ENCODE measurements at regions not wholly inside any gene's neighbourhood (a gene's known extent, or its start where the extent isn't known, plus 50 kb on each side); places are given as distances from the start of the nearest gene placed in this dataset.

DNA sequence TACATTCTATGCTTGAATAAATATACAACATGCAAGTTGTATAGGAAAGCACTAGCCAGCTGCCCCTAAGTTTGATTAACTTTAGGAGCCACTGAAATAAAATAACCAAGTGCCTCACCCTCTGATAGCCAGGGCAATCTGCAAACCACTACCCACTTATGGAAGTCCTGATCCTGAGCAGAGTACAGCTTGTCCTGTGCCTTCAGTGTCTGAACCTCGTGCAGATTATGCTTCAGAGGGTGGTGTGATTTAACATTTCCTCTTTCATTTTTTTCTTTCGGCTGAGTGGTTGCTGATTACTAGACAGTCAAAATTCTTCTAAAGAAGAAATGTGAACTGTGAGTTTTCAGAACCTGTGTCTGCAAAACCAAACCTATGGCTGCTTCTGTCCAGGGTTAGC lies 327.7 kb downstream of the PIK3R1 start:
- no peak for DNase-seq

DNA sequence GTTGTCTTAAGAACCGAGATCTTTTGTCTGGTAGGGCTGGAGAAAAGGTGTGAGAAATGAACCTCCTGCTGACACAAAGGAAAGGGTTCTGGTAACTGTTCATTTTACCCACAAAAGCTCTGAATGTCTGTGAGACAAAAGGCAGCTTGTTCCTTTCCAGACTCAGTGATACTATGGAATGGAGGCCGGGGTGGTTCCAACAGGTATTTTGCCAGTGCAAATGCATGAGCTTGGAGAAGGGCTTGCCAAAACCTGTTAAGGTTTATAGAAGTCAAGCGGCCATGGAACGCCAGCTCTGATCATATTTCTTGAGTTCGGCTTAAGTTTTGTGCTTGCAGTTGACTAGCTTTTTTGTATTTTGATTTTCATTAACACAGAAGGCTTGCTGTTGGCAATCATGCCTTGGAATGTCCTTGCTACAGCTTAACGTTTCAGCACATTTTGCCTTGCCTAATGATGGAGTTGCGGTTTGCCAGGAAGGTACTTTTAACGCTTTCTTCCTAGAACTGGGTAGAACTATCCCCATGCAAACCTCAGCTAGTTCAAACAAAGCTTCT lies 328.6 kb downstream of the PIK3R1 start:
- no peak for DNase-seq

DNA sequence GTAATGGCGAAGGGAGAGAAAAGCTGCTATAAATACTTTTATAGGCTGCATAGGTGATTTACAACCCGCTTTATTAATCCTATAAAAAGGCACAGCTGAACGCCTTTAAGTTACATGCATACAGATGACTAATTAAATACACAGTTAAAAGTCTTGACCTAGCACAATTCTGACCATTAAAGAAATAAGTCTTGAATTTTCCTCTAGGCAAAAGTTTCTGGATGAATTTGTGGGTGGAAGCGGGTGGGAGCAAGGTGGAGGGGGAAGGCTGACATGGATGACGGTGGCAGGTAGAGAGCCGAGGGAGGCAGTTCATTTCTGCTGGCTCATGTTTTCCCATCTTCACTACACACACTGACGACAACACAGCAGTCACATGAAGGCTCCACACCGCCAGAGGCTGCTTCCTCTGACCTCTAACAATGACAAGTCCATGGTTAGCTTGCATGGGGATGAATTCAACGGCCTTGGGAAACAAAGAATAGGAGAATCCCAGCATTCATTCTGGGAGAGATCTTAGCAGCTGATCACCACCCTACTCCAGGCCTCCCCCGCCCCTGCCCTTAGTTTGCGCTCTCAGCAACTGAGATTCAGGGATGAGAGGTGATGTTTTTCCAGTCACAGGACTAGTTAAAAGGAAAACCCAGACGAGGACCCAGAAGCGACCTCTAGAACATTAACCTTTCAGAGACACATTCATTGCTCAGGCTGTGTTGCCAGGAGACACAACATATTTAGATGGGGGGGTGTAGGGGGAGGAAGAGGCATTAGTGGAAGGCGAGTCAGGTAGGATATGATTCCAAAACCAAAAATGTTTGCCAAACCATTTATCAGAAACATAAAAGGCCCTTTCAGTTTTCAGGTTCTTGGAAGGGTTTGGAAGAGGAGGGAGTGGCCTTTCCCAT lies 329.3 kb downstream of the PIK3R1 start:
- DNase-seq, result no peak

DNA sequence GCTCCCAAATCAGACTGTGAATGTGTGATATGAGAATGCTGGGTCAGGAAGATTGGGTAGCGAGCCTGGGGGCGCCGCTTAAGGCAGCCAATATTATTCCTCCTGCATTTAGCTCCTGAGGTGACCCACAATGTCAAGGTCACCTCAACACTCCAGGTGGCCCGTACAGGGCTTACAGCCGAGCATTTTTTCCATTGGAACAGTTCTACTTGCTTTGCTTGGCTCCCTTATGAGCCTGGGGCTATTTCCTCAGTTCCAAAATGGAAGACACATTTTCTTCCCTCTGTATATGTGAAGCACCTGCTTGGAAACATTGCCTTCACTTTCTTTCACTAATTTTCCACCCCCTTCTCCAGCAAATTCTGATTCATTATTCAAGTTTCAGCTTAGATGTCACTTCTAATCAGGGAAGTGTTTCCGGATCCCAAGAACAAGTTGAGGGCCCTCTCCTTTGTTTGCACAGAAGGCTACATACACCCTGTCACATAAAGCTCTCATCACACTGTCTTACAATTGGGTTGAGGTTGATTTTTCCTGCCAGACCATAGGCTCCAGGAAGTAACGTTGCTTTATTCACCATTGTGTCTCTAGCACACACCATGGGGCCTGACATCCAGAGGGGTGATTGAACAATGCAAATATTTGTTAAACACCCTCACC lies 330.2 kb downstream of the PIK3R1 start:
- no peak for DNase-seq

DNA sequence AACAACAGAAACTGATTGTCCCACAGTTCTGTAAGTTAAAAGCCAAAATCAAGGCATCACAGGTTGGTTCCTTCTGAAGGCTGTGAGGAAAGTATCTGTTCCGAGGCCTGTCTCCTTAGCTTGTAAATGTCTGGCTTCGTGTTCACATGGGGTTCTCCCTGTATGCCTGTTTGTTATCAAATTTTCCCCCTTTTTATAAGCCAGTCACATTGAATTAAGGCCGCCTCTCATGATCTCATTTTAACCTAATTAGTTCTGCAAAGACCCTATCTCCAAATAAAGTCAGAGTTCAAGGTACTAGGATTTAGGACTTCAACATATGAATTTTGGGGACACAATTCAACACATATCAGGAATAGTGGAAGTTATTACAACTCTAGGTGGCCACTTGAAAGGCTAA lies 331.5 kb downstream of the PIK3R1 start:
- no peak for DNase-seq

DNA sequence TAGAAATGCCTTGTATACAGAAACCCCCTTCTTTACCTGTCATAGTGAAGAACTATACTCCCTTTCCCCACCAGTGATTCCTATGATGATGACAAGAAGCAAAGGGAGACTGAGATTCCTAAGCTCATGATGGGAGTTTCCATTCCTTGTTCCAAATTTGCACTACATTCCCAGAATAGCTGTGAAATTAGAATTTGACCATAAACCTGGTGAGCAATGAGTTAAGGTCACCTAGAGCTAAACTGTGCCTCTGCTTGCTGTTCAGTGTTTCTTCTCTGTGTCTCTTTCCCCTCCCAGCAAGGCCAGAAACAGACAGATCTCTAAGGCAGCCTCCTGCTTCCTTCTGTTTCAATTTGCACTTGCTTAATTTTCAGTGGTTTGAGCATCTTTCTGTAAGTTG lies 332.1 kb downstream of the PIK3R1 start:
- no peak for DNase-seq

DNA sequence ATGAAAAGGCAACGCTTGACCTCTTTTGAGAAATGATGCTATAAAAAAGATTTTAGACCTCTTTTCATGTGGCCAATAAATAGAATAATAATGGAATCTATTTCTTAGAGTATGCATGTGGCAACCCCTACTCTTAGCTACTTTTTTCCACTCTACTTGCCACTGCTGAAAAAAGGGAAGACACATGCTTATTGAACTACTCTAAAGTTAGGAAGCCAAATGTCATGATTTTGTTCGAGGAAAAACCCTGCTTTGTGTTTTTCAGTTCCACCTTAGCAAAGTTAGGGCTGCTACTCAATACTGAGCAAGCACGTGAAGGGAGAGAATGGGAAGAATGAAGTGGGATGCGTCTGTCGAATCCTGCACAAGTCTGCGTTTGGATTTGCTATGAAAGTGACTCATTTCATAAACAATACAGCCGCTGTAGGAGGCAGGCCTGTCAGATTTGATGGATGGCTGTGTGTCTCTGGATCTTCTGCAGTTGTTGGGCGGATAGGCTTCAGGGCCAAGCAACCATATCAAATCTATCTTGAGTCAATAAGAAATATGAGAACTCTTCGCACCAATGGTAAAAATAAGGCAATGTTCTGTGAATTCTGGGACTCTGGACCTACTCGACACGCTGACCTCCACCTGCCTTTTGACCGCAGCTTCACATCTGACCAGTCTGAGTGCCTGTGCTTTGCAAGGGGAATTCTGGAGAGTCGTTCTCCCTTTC lies 333.6 kb downstream of the PIK3R1 start:
- DNase-seq, result no peak

DNA sequence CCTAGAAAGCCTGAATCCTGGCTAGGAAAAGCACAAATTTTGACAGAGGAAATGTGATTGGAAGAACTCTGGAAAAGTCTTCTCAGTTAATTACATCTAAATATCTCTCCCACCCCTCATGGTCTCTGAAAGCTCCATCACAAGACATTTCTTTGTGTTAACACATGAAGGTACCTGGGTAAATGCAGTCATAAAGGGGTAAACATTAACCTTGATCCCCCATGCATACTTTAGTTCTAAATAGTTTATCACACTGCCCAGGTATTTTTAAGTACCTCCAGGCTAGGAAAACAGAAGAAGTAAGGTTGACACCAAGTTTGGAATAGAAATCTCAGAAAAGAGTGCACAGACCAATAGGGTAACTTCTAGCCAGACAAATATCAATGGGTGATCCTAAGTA lies 334.5 kb downstream of the PIK3R1 start:
- DNase-seq, result no peak

DNA sequence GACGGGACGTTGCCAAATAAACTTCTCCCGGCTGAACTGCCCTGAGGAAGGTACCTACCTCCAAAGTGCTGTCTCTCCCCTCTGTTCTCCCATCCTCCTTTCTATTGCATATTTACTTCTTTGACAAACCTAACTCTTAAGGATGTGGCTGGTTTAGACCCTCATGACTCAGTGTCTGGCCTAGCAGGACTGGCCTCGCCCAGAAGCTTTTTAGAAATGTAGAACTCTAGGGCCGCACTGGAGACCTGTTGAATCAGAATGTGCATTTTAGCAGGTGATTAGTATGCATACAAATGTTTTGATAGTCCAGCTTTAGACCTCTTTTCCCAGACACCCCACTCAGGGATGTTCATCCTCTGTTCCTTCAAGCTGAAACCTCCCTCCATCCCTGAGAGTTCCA lies 335.9 kb downstream of the PIK3R1 start:
- DNase-seq, result no peak

DNA sequence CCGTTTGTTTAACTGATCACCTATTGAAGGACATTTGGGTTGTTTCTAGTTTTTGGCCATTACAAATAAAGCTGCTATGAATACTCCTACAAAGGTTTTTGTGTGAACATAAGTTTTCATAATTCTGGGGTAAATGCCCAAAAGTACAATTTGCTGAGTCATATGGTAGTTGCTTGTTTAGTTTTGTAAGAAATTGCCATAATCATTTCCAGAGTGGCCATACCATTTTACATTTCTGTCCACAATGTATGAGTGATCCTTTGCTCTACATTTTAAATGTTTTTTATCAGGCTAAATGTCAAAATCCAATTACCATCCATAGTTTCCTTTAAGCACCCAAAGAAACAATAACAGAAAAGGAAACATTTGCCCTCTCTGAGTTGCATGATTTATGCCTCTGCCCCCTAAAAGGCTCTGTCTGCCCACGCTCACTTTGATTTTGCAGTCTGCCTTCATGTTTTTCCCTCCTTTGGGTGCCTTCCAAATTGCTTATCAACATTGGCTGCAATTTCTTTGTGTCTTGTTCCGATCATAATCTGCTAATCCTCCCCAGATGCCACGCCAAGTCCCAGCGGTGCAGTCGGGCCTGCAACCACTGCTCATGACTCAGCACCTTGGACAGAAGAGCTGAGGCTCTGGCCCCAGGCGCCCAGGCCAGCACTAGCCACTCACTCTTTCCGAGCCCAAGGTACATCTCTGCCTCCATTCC lies 339.2 kb downstream of the PIK3R1 start:
- DNase-seq, result no peak

DNA sequence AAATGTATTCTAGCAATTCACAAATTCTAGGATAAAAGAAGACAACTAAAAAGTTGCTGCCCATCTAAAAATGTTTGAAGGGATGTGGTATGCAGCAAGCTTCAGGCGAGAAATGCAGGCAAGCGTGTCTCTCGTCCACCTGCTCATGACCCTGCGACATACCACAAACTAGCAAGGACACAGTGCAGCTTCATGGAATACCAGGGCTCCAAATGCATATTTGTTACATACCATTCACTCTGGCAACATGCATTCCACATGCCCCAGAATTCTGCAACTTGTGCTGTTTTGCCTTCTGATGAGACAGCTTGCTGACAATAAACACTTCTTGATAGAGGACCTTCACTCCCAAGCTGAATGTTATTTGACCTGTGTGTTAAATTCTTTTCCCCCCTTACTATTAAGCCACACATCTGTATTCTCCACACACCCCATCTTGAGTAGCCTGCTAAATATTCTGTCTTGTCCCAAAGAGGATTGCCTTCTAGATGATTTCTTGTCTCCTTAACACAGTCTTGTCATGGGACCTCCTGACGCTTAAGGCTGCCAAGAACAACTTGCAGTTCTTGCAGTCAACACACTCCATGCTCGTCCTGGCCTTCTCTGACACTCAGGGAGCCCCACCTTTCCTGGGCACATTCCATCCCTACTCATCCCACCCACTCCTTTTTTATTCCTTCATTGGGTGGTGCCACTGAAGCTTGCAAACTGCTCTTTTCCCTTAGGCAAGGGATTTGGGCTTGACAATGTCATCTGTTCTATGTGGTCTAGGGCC lies 340.5 kb downstream of the PIK3R1 start:
- DNase-seq, result no peak

DNA sequence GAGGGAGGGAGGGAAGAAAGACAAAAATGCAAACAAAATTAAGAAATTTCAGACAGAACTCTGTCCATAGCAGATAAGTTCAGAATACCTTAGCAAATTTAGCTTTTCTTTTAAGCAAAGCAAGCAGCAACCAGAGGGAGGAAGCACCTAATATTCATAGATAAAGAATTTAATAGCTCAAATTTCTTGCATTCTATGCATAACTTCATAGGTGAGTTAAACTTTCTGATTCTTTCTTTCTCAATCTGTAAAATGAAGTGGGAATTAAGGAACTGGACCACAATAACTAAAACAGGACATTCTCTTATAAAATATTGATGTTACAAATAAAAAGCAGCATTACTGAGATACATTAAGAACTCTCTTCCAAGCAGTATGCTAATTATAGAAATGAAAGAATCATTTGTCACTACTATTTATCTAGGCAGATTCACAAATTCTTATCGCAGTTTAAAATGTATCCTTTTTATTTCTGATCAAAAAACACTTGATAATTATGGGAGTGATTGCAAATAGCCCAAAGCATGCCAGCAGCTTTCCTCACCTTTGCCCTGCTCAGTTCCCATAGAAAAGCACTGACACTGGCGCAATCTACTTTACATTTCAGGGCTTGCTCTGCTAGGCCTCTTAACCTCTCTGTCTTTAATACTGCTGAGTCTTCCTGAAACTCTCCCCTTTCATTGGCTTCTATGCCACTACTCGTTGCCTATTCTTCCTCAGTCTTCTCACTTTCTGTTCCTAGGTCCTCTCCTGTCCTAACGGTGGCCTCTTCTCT lies 341.8 kb downstream of the PIK3R1 start:
- no peak for DNase-seq

DNA sequence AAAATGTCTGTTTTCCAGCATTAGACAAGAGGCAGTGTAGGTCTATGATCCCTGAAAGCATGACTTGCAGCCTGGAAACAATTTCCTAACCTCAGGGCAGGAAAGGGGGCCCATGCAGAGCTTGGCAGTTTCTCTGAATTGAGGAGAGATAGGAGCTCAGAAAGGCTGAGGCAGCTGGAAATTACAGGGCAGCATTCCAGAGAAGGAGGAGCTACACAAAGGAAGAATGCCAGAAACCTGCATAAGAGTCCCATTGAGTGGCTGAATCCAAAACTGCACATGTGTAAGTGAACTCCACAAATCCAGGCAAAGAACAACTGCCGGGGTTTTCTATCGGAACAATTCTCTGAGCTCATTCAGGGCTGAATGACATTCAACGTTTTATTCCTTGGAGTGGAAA lies 346.8 kb downstream of the PIK3R1 start:
- no peak for DNase-seq

DNA sequence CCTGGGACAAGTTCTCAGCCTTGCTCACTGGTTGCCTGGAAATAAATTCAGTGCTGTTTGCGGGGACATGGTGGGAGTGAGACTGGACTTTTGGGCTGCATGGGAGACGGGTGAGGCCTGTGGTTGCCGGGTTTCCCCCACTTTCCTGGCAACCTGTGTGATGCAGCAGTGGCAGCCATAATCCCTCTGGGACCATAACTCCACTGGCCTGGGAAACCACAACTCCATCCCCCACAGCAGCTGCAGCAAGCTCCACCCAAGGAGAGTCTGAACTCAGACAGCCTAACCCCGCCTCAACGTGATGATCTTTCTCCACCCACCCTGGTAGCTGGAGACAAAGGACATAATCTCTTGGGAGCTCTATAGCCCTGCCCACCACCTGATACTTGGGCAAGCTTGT lies 349.9 kb downstream of the PIK3R1 start:
- no peak for DNase-seq

DNA sequence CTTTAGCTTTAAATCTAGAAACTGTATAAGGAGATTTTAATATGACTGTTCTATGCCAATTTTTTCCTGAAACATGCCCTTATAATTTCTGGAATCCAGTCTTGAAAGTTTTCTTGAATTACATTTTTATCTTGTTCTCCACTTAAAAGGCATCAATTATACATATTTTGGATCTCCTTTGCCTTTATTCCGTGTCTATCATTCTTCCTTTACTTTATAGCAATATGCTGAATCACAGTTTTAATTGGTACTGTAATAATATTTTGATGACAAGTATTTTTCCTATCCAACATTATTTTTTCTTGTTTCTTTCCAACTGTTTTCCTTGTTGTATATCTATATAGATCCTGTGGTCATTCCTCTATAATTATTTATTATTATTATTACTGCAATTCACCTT lies 361.2 kb downstream of the PIK3R1 start:
- no peak for DNase-seq

DNA sequence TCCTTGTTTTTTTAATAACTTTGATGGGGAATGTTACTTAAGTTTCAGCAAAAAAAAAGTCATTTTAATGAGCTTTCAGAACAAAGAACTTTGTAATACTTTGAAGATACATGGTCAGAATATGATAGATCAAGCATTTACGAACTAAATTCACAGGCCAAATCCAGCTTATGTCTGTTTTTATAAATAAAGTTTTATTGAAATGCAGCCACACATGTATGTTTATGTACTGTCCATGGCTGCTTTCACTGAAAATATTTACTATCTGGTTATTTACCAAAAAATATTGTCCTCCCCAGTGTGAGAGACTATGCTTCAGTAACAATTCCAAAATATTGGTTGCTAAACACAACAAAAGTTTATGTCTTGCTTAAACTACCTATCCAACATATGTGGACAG lies 366.7 kb downstream of the PIK3R1 start:
- DNase-seq, result no peak

DNA sequence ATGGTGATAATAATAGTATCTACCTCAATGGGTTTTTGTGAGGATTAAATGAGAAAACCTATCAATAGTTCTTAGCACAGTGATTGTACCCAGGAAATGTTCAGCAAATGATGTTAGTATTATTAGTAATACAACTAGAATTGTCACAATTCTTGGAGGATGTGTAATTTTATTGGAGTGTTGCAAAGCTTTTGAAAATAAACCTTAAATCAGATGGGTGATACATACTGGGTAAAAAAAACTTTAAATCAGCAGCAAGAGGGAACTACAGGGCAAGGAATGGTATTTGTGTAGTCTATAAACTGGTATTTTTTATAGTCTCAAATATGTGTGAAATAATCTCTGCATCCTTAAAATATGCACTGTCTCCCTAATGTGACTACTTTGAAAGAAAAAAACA lies 371.6 kb downstream of the PIK3R1 start:
- DNase-seq, result no peak

DNA sequence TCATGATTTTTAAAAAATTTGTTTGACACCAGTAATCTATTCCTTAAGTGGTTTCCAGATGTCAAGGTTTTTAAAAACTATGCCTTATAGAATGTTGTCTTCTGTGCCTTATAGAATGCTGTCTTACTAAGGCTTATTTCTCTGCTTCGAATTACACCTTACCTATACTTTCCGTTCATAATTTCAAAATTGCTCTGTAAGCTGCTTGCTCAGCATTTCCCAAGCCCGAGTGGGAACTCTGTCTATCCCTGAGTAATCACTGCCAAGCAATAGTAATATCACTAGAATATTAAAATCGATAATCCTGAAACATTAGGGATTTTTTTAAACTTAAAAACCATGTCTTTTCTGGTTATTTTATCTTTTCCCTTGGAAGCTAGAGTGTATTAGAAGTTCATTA lies 376.3 kb downstream of the PIK3R1 start:
- DNase-seq, result no peak

DNA sequence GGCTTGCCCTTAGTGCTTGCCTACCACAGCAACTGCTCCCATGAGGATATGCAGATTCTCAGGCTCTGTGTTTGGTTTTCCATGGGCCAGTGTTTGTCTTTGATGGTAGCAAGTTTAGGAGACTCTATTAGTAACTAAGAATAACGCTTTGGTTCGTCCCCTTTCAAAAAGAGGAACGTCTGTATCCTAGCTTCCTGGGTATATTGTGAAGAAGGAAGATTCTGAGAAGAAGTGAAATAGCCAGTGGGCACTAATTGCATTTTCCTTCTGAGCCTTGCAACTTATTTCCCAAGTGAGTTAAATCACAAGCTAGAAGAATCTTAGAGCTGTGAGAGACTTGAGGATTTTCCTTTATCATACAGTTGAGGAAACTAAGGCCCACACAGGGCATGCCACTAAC lies 376.8 kb downstream of the PIK3R1 start:
- no peak for DNase-seq

DNA sequence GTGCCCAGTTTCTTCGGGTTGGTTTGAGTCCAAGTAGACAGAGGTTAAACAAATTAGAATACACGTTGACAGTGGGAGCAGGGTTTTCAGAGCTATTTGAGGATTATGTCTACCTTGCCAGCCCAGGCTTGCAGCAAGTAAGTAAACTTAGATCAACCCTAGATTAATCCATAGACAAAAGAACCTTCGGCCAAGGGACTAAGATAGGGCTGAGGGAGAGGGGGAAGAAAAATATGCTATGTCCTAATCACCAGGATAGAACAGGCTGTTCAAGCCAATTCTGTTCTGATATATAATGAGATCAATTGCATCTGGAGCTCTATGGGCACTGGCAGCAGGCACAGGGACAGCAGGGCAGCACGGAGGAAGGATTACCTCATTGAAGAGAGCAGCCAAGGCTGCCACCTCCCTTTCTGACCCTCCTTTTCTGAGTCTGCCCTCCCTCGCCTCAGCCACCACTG lies 377.7 kb downstream of the PIK3R1 start:
- DNase-seq, result no peak

DNA sequence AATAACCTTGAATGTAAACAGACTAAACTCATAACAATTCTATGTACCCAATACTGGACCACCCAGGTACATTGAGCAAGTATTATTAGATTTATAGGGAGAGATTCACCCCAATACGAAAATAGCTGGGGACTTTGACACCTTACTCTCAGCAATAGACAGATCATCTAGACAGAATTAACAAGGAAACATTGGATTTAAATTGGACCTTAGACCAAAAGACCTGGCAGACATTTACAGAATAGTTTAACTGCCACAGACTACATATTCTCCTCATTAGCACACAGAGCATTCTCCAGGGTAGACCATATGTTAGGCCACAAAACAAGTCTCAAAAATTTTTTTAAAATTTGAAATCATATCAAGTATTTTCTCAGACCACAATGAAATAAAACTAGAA lies 397.4 kb downstream of the PIK3R1 start:
- DNase-seq, result no peak
